ENCODE measurements at regions not wholly inside any gene's neighbourhood (a gene's known extent, or its start where the extent isn't known, plus 50 kb on each side); places are given as distances from the start of the nearest gene placed in this dataset.

DNA sequence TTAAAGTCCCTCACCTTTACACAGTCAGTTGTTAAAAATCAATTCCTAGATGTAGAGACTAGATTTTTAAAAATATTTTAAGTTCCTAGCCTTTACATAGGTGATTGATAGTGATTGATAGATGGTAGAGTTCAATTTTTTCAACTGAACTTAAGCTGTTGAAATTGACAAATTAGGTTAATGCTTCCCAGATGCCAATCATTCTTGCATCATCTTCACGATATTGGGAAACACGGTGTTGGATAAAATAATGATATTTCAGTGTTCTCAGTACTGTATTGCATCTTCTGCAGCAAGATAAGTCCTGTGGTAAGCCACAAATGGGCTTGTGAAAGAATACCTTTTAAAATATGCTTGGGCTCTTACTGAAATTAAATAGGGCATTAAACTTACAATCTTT lies 667.6 kb downstream of the STK39 start:
- no peak overlapping the region for H3K27ac ChIP-seq (ENCODE audit: low read length in 2 of 2)
- H3K36me3 ChIP-seq (replicated peaks in 1 of 2; ENCODE audit: control extremely low read depth in 1 of 2, control insufficient read depth in 1 of 2, extremely low read depth in 1 of 2, insufficient read depth in 2 of 2, low read length in 1 of 2), result no peaks in the 10 kb centered on the region
- Mint-ChIP-seq H3K4me3 (no peak overlapping the region), H3K4me1 (no peaks in the 10 kb centered on the region), H3K27ac (no peak overlapping the region), H3K9me3 (ENCODE audit: insufficient read depth) (no peaks in the 10 kb centered on the region), H3K27me3 (peaks cover 7% of the 10 kb centered on the region)
- no peak overlapping the region for H3K4me2 ChIP-seq (replicated peaks; ENCODE audit: low read depth, low read length, poor library complexity, severe bottlenecking)
- H3K4me1 ChIP-seq (ENCODE audit: control insufficient read depth in 2 of 2, insufficient read depth in 2 of 2, low read length in 2 of 2), result no peaks in the 10 kb centered on the region
- TF ChIP-seq CTCF (IDR thresholded peaks at IDR 0.05) (no peak), EZH2 (IDR thresholded peaks at IDR 0.05; ENCODE audit: borderline replicate concordance, insufficient read depth, low read depth, low read length, poor library complexity, severe bottlenecking) (no peak)
- no peaks in the 10 kb centered on the region for H3K27me3 ChIP-seq (replicated peaks in 1 of 4; ENCODE audit: control extremely low read depth in 1 of 4, control insufficient read depth in 3 of 4, insufficient read depth in 4 of 4, low read length in 3 of 4)
- no peak overlapping the region for H3K4me3 ChIP-seq (ENCODE audit: control extremely low read depth in 1 of 5, extremely low read depth in 1 of 5, insufficient read depth in 1 of 5, low read depth in 2 of 5, low read length in 4 of 5)
- H4K20me1 ChIP-seq (ENCODE audit: control insufficient read depth, insufficient read depth, low read length, poor library complexity, severe bottlenecking), result no peaks in the 10 kb centered on the region
- CTCF ChIA-PET, result no interaction called here
- no peak for ATAC-seq (ENCODE audit: low read depth)
- no peaks in the 10 kb centered on the region for H3K9me3 ChIP-seq (ENCODE audit: control extremely low read depth in 1 of 3, control insufficient read depth in 2 of 3, insufficient read depth in 1 of 3, low read length in 2 of 3)
- intact Hi-C loops (cut with micrococcal nuclease), result no loop called here
- H3K79me2 ChIP-seq (ENCODE audit: control insufficient read depth, insufficient read depth, low read length), result no peaks in the 10 kb centered on the region
- DNase-seq, result no peak
- H2AFZ ChIP-seq (ENCODE audit: insufficient read depth, low read depth, low read length, poor library complexity, severe bottlenecking), result no peak overlapping the region
- POLR2A ChIA-PET, result no interaction called here
- no CpG with 5 or more reads among the region's 2 CpGs for WGBS (ENCODE audit: insufficient coverage)
- H3K9ac ChIP-seq (ENCODE audit: low read length), result no peak overlapping the region

GRCh38 chr2:167575276-167575675 lies 672.1 kb downstream of the STK39 start:
- no peaks in the 10 kb centered on the region for H3K4me1 Mint-ChIP-seq
- Histone ChIP-seq H3K27me3 (replicated peaks in 1 of 4; ENCODE audit: control extremely low read depth in 1 of 4, control insufficient read depth in 3 of 4, insufficient read depth in 4 of 4, low read length in 3 of 4) (no peaks in the 10 kb centered on the region), H3K9ac (ENCODE audit: low read length) (no peak overlapping the region), H3K9me3 (ENCODE audit: control extremely low read depth in 1 of 3, control insufficient read depth in 2 of 3, insufficient read depth in 1 of 3, low read length in 2 of 3) (no peaks in the 10 kb centered on the region), H3K4me1 (ENCODE audit: control insufficient read depth in 2 of 2, insufficient read depth in 2 of 2, low read length in 2 of 2) (no peaks in the 10 kb centered on the region), H2AFZ (ENCODE audit: insufficient read depth, low read depth, low read length, poor library complexity, severe bottlenecking) (no peak overlapping the region), H3K27ac (ENCODE audit: low read length in 2 of 2) (no peak overlapping the region), H3K79me2 (ENCODE audit: control insufficient read depth, insufficient read depth, low read length) (no peaks in the 10 kb centered on the region), H3K36me3 (replicated peaks in 1 of 2; ENCODE audit: control extremely low read depth in 1 of 2, control insufficient read depth in 1 of 2, extremely low read depth in 1 of 2, insufficient read depth in 2 of 2, low read length in 1 of 2) (no peaks in the 10 kb centered on the region), H3K4me2 (replicated peaks; ENCODE audit: low read depth, low read length, poor library complexity, severe bottlenecking) (no peak overlapping the region), H3K4me3 (ENCODE audit: control extremely low read depth in 1 of 5, extremely low read depth in 1 of 5, insufficient read depth in 1 of 5, low read depth in 2 of 5, low read length in 4 of 5) (no peak overlapping the region), H4K20me1 (ENCODE audit: control insufficient read depth, insufficient read depth, low read length, poor library complexity, severe bottlenecking) (no peaks in the 10 kb centered on the region)
- H3K27ac Mint-ChIP-seq, result no peak overlapping the region
- H3K9me3 Mint-ChIP-seq (ENCODE audit: insufficient read depth), result no peaks in the 10 kb centered on the region
- POLR2A ChIA-PET, result no interaction called here
- intact Hi-C loops (cut with micrococcal nuclease), result no loop called here
- DNase-seq (no peak), ATAC-seq (ENCODE audit: low read depth) (no peak)
- H3K4me3 Mint-ChIP-seq, result no peak overlapping the region
- no peaks in the 10 kb centered on the region for H3K27me3 Mint-ChIP-seq
- TF ChIP-seq EZH2 (IDR thresholded peaks at IDR 0.05; ENCODE audit: borderline replicate concordance, insufficient read depth, low read depth, low read length, poor library complexity, severe bottlenecking) (no peak), CTCF (IDR thresholded peaks at IDR 0.05) (no peak)
- CTCF ChIA-PET, result no interaction called here
